HG02610 (cell line): ENCODE measurements at regions not wholly inside any gene's neighbourhood (a gene's known extent, or its start where the extent isn't known, plus 50 kb on each side); places are given as distances from the start of the nearest gene placed in this dataset.
"Not testable (repeated sequence)": the region's sequence is repeated elsewhere in the genome, so short reads cannot be mapped to it uniquely, and the experiment has no call there.

Source experiments
- ATAC-seq: cut with Tn5 transposase; IDR thresholded peaks from one replicate; pipeline ENCODE4 v1.9.1; 2021; ENCODE audit warnings: mild to moderate bottlenecking, moderate library complexity; ENCODE audit not compliant: unreplicated experiment

DNA sequence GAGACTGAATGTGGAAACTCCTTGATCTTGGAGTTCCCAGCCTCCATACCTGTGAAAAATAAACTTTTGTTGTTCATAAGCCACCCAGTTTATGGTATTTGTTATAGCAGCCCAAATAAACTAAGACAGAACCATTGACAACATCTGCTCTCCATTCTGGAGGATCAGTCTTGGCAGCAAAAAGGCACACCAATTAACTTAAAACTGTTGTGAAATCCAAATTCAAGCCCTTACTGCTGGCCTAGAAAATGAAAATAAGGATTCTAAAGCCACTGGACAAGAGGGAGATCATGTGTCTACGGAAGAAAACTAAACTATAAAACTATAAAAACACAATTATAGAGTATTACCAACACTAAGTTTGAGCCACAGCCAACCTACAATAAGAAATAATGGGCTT, 172.1 kb upstream of the RNPC3 start:
- no peak for ATAC-seq

DNA sequence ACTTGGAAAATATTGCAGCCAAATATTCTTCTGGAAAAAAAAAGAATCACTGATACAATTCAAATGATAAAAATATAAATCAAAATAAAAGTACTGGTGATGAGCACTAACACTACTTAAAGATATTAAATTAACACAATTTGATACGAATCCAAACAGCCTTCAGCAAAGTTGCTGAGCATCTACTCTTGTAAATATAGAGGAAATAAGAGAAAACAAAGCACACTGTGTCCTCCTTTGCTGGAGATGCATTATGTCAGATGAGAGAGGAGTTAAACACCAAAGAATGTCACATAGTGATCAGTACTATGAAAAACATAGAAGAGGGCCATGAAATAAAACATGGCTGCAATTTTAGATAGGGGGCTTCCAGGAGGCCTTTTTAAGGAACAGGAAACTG, 177.4 kb upstream of the RNPC3 start:
- ATAC-seq: no peak

DNA sequence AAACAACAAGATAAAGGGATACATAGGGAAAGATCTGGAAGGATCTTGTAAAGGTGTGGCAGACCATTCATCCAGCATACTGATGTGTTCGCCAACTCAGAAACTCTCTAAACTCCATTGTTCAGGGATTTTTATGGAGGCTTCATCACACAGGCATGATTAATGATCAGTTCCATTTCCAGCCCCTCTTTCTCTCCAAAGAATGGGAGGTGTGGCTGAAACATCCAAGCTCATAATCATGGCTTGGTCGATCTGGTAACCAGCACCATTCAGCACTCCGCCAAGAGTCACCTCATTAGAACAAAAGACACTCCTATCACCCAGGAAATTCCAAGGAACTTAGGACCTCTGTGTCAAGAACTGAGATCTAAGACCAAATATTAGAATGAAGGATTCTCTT, 180.6 kb upstream of the RNPC3 start:
- no peak for ATAC-seq

DNA sequence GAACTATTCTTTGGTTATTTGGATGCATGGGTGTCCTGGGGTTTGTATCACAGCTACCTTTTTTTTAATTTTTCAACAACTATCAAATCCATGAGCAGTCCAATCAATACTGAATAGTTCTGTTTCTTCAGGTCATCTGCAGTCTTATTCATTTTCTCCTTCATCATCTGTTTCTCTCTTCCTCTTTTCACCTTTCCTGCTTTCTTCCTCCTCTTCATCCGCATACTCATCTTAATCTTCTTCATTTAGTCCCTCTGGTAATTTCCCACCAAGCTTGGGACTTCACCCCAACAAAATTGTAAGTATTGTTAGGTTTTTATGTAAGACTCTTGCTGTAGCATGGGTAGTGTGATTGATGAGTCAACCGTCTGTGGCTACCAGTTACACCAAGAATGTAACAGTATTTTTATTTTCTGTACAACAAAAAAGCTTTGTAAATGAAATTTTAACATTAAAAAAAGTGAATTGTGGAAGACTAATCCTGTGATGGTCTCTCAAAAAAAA, 184.1 kb upstream of the RNPC3 start:
- peak; percentile 75 for ATAC-seq

DNA sequence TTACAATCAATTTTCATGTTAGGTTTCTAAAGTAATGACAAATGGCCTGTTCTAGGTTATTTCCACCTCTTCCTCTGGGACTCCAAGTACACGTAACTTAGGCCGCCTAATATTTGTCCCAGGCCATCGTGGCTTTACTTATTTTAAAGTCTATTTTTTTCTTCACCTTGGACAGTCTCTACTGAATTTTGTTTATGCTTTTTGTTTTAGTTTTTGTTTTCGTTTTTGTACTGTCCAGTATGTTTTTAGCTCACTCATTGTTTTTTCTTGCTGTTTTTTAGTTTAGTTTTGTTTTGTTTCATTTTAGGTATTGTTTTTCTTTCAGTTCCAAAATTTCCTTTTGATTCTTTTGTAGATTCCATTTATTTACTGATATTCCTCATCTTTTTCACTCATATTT, 187.7 kb upstream of the RNPC3 start:
- ATAC-seq: no peak

DNA sequence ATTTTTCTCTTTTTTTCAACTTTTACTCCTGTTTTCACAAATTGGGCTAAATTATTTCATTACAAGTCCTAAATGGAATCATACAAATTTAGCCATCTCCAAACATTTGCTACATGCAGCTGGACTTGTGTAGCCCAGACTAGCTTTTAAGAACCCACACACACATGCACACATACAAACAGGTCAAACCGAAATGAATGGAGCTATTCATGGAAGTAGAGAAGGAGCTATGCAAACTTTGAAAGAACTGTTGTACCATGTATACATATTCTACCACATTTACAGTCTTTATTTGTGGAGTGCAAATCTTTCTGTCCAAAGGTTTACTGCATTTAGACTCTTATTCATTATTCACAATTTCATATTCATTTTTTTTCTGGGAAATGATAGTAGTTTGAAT, 189.1 kb upstream of the RNPC3 start:
- no peak for ATAC-seq

DNA sequence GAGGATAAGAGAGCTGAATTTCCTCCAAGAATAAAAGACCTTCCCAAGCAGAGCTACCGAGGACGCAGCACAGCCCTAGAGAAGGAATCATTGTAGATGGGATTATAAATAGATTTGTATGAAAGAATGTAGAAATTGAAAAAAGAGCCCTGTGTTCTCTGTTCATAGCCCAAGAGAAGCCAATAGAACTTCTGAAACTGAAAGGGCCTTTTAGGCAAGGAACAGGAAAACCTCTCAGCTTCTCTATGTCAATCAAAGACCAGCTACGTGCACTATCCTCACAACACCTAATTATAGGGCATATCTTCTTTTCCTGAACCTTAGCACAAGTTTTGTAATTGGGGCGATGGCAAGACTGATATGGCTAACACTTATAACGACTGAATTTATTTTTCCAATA, 192.4 kb upstream of the RNPC3 start:
- peak; percentile 55 for ATAC-seq

DNA sequence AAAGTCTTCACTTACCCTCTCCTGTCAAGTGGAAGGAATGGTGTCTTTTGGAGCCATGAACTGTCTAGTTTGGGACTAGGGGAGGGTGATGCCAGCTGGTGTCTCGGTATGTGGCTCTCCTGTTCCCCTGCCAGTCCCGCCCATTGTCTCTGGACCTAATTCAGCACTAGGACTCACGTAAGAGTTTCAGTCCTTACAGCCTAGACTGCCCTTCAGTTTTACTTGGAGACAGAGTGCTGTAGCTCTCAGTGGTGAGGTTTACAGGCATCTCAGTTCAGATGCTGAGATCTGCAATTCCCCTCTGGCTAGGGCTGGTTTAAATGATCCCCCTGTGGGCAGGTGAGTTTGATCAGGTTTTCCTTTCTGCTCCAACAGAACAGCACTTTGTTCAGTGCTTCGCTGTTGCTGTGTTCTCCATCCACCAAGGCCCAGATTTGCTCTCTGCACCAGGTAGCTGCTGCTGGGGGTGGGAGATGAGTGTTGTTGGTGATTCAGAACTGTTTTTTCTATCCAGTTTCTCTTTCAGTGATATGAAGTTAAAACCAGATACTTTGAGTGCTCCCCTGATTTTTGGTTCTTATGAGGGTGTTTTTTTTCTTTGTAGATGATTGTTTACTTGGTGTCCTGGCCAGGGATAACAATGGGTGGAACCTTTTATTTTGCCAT, 198.3 kb upstream of the RNPC3 start:
- ATAC-seq: peak; percentile 49

DNA sequence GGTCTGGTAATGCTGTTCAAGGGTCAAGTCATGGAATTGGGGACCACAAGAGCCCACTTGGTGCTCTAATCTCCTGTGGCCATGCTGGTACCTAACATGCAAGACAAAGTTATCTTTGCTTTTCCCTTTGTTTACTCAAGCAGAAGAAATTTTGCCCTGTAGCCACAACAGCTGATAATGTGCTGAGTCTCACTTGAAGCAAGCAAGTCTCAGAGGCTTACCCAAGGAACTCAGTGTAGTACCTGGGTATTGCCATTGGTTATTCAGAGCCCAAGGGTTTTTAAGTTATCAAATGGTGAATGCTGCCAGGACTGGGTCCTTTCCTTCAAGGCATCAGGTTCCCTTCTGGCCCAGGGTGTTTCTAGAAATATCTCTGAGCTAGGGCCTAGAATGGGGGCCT, 198.9 kb upstream of the RNPC3 start:
- no peak for ATAC-seq

DNA sequence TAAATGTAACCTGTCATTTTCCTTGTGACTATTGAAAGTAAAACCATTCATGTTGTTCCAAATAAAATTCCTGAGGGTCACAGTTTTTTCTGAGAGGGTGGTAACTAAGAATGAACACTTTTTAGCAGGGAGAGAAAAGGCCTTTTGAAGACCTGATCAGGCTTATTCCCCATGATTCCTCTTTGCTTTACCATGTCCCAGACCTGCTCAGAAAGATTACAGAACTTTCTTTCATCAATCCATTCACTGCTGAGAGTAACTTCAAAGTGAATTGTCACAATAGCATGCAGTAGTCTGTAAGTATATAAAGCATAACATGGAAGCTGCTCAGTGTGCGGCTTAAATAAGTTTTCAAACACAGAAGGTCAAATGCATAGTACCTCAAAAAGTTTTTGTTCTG, 201.5 kb upstream of the COL11A1 start:
- ATAC-seq: no peak

DNA sequence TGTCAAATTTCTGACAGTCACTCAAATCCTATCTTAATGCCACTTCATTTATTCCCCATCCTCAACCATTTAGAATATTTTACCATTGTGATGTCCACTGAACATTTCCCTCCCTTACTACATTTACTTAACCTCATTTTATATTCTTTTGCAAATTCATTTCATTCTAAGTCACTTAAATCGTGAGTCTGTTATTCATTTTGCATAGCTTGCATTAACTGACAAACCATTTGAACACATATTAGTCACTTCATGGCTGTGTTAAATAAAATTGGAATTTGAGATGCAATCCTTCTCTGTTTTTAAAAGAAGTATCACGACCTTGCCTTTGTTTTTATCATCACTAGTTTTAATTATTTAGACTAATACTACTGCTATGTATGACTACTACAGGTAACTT, 199.4 kb upstream of the COL11A1 start:
- no peak for ATAC-seq

DNA sequence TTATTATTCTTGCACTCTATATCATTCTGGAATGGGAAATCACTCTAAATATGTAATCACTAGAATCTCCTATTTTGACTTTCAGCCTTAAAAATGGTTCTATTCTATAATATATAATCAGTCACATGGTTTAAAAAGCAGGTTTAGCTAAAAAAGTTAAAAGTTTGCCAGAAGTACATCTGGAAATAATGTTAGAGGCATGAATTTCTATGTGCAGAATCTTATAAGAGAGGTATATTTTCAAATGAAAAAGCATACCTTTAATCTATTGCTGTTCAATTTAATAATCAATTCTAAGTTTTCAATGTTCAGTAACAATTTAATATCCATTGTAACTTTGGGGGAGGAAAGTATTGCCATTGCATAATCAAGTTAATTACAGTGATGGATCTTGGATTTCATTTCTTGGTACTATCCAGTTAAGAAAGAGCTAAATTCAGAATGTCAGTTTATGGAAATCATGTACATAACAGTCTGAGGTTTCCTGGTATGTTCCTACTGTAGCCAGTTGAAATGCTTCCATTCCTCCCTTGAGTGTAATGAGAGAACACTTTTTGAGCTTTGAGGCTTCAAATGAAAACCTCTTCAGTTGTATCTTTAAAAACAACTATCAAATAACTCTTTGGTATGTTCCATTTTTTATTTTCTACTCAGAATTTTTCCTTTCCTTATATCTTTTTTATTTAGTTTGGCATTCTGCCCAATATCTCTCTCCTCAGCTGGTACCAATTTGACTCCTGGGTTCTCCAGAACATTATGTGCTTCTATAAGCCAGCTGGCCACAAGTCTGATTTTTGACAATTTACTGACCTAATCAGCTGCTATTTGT, 175.7 kb upstream of the COL11A1 start:
- no peak for ATAC-seq

DNA sequence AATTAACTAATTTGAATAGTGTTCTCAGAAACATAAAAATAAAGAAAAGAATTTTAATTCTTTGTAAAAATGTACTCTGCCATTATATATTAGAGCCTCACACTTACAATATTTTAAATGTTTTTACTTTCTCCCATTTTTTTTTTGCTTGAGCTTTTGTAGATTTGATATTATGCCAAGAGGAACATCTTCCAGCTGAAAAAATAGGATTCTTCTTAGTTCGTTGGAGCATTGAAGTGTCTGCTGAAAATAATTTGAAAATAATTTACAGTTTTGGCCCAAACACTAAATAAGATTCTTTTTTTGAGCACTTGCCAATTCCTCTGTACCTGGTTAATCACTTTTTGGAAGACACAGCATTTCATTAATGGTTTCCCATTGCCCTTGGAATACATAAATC, 175.0 kb upstream of the COL11A1 start:
- no peak for ATAC-seq

DNA sequence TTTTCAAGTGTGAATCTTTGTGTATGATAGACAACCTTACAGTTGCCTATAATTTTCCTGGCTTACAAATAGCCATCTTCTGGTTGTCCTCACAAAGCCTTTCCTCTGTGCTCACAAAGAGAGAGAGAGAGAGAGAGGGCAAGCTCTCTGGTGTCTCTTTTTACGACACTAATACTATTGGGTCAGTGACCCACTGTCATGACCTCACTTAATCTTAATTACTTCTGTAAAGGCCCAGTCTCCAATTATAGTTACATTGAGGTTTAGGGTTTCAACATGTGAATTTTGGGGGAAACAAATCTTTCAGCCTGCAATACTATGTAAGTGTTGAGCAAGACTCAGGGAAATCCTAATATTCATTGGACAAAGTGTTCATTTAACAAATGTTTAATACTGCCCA, 167.4 kb upstream of the COL11A1 start:
- no peak for ATAC-seq

DNA sequence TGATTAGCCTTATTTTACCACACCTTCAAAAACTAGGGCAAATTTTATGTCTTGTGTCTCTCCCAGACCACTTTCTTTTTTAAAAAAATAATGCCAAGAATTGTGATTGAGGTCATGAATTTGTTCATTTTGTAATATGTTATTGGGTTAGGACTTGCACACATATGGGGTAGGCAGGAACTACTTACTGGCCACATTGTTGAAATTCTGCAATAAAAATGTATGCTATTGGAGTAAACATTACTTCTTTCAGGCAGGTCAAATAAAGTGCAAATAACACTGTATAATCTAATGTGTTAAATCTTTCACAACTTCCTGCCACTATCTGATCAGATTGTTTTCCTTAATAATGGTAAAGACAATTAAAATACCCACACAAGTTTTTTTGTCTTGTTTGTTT, 166.6 kb upstream of the COL11A1 start:
- ATAC-seq: no peak

DNA sequence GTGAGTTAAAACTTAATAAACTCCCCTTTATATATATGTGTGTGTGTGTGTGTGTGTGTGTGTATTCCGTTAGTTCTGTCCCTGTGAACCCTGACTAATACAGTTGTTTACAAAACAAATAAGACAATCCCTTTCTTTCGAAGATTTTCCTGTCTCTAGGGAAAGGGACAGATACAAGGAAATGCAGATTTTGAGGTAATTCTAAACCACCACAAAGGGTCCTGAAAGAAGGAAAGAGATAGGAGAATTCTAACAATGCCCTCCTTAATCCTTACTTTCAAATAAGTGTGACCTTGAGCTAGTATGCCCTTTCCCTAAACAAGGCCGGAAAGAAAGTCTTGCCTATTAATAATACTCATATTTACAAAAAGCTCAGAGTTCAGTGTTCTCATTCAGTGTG, 164.8 kb upstream of the COL11A1 start:
- no peak for ATAC-seq

DNA sequence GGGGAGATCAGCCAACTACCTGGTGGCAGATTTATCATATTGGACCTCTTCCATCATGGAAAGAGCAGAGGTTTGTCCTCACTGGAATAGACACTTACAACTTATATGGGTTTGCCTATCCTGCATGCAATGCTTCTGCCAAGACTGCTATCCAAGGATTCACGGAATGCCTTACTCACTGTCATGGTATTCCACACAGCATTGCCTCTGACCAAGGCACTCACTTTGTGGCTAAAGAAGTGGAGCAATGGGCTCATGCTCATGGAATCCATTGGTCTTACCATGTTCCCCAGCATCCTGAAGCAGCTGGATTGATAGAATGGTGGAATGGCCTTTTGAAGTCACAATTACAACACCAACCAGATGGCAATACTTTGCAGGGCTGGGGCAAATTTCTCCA, 163.1 kb upstream of the COL11A1 start:
- ATAC-seq: not testable (repeated sequence)

DNA sequence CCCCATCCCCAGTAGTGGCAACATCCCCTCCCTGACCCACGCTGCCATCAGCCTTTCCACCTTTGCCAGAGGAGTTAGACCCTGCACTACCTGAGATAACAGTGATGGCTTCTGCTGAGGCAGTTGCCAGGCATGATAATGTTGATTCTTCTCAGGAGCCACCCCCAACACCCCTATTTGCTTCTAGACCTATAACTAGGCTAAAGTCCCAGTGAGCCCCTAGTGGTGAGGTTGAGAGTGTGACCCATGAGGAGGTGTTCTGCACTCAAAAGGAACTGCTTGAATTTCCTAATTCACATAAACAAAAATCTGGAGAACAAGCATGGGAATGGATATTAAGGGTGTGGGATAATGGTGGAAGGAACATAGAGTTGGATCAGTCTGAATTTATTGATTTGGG, 159.6 kb upstream of the COL11A1 start:
- ATAC-seq: no peak

DNA sequence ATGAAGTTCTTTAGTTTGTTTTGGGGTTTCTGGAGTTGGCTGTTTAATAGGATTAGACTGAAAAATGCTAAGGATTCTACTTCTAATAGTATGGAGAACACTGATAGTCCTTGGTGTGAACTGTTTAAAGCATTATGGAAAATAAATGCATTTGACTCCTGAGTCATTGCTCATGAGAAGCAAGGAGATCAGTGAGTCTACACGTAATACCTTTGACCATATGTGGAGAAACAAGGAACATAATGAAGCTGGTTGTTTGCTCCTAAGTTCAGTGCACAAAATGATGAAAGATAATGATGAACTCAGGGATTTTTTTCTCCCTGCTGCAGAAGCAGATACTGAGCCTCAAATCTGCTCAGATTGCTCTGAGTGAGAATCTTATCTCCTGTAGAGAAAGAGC, 158.9 kb upstream of the COL11A1 start:
- no peak for ATAC-seq

DNA sequence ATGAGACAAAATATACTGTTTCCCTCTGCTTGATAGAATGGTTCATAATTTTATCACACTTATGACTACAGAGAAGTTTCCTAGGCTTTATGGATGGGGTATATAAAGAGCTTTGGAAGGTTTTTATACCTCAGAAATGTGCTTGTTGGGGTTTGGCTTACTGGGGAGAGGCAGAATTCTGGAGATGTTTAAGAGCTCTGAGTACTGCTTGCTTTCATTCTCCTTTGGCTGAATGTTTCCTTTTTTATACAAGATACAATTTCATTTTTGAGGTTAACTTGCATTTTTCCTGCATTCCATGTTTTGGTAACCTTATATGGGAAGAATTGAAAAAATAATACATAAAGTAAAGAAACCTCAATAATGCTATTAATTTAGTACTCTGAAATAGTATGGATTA, 157.7 kb upstream of the COL11A1 start:
- no peak for ATAC-seq

DNA sequence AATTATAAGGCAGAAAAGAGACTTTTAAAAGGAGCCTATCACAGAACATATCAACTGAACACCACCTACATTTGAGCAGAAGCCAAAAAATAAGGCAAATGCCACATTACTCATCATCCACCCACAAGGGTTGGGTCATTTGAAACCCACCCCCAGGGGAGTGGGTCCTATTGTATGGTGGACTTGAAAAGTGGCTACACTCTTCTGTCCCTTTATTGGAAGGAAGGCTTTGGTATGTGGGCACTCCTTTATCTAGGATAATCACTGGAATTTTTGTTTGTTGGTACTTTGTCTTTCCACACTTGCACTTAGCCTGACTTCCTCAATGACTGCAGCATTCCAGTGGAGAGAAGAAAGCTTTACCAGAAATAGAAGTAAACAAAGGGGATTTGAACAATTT, 157.2 kb upstream of the COL11A1 start:
- ATAC-seq: no peak

DNA sequence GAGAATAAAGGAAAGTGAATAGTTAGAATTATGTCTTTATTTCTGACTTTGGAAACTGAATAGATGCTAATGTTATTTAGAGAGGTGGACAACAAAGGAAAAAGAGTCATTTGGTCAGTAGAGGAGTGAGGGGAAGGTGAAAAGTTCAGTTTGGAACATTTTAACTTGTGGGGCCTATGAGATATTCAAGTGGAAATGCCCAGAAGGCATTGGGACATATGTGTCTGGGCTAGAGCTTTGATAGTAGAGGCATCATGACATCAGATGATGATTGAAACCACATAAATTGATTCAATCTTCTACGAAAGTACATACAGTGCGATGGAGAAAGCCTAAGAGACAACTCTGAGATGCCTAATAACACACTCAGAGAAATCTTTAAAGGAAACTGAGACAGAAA, 151.7 kb upstream of the COL11A1 start:
- no peak for ATAC-seq

DNA sequence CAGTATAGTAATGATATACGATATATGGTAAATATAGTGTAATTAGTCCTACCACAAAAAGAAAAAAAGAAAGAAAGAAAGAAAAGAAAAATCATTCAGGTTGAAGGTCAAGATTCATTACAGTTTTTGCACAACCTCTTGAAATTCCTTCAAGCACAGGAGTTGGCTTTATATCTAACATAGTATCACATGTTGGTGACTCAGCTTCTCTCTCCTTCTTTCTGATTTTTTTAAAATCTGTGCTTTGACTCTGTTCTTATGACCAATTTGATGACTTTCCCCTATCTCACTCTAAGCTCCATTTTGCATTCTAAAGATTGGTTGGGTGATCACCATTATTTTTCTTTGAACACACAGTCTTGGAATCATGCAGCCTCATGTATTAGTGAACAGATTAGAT, 148.2 kb upstream of the COL11A1 start:
- no peak for ATAC-seq
